ENCODE measurements at regions not wholly inside any gene's neighbourhood (a gene's known extent, or its start where the extent isn't known, plus 50 kb on each side); places are given as distances from the start of the nearest gene placed in this dataset.

DNA sequence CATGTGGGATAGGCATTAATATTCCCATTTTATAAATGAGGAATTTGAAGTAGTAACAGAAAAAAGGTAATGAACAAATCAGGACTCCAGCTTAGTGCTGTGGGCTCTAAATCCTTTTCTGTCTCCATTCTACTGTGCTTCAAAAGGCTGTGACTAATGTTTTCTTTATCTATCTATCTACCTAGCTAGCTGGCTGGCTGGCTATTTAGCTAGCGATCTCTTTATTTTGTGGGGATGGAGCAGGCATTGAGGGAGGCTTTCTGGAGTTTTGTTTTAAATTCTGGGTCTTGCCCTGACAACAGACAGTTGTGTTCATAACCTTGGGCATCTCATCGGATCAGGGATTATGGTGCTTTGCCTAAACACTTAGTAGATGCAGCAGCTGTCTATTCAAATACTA lies 139.2 kb downstream of the SOX4 start (continued):
- no peak for TF ChIP-seq RXRA (IDR thresholded peaks at IDR 0.05)
- TF ChIP-seq, protein P1, sequence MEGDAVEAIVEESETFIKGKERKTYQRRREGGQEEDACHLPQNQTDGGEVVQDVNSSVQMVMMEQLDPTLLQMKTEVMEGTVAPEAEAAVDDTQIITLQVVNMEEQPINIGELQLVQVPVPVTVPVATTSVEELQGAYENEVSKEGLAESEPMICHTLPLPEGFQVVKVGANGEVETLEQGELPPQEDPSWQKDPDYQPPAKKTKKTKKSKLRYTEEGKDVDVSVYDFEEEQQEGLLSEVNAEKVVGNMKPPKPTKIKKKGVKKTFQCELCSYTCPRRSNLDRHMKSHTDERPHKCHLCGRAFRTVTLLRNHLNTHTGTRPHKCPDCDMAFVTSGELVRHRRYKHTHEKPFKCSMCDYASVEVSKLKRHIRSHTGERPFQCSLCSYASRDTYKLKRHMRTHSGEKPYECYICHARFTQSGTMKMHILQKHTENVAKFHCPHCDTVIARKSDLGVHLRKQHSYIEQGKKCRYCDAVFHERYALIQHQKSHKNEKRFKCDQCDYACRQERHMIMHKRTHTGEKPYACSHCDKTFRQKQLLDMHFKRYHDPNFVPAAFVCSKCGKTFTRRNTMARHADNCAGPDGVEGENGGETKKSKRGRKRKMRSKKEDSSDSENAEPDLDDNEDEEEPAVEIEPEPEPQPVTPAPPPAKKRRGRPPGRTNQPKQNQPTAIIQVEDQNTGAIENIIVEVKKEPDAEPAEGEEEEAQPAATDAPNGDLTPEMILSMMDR (IDR thresholded peaks at IDR 0.05; ENCODE audit: low read depth, low read length, missing input control): no peak
- TF ChIP-seq JUND (IDR thresholded peaks at IDR 0.05): no peak
- TF ChIP-seq TAF1 (conservative IDR thresholded peaks at IDR 0.05): no peak

DNA sequence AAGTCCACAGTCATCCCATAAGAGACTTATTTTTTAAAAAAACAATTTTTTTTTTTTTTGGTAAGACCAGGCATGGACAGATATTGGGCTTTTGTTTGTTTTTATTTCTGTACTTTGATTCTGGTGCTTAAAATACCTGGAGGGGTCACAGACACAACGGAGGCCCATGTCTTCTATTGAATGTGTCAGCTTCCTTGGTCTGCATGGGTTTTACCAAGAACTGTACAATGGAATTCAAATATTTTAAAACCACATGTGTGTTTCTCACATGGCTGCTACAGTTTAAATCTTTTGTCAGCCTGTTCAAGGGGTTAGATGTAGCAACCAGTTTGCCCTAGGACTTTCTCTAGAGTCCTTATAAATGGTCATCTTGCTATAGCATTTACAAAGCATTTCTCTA lies 139.8 kb downstream of the SOX4 start:
- DNase-seq (ENCODE audit: low spot score): no peak
- 42% methylated on average over 1 of the region's 1 CpG for WGBS
- Histone ChIP-seq H3K4me1 (ENCODE audit: control insufficient read depth in 4 of 4, insufficient read depth in 4 of 4, low read length in 3 of 4) (peaks cover 0 to 8% (median 3%) of the 10 kb centered on the region in 4 donors), H3K4me3 (ENCODE audit: low read depth in 1 of 3, low read length in 3 of 3) (no peak overlapping the region), H3K27me3 (ENCODE audit: control insufficient read depth in 4 of 4, insufficient read depth in 4 of 4, low read length in 3 of 4) (no peaks in the 10 kb centered on the region), H3K36me3 (ENCODE audit: control insufficient read depth in 4 of 4, insufficient read depth in 3 of 4, low read depth in 1 of 4, low read length in 3 of 4) (no peaks in the 10 kb centered on the region), H3K27ac (ENCODE audit: low read depth in 1 of 2, low read length in 2 of 2) (no peak overlapping the region), H3K9me3 (ENCODE audit: control insufficient read depth in 4 of 4, low read length in 3 of 4) (no peaks in the 10 kb centered on the region), H3K9ac (ENCODE audit: low read depth in 1 of 2, low read length in 2 of 2) (no peak overlapping the region)
- TF ChIP-seq FOXA2 (IDR thresholded peaks at IDR 0.05): no peak

DNA sequence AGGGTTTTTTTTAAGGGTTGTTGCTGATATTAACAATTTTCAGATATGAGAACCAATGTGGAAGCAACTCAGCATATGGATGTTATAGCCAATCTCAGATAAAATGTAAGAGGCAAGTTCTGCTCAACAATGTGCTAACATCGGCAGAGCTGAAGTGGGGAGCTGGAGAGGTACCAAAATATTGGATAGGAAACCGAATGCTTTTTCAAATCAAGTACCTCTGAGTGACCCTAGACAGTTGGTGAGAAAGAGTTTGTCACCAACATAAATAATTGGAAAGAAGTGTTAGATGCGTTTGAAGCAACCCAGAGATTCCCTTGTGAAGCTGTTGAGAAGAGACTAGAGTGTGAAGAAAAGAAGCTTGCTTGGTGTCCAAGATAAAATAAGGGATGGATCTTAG lies 140.7 kb downstream of the SOX4 start:
- Histone ChIP-seq H3K27me3 (ENCODE audit: control insufficient read depth in 4 of 4, insufficient read depth in 4 of 4, low read length in 3 of 4) (no peaks in the 10 kb centered on the region), H3K9ac (ENCODE audit: low read depth in 1 of 2, low read length in 2 of 2) (no peak overlapping the region), H3K9me3 (ENCODE audit: control insufficient read depth in 4 of 4, low read length in 3 of 4) (no peaks in the 10 kb centered on the region), H3K4me1 (ENCODE audit: control insufficient read depth in 4 of 4, insufficient read depth in 4 of 4, low read length in 3 of 4) (peaks cover 0 to 8% (median 3%) of the 10 kb centered on the region in 4 donors), H3K36me3 (ENCODE audit: control insufficient read depth in 4 of 4, insufficient read depth in 3 of 4, low read depth in 1 of 4, low read length in 3 of 4) (no peaks in the 10 kb centered on the region), H3K4me3 (ENCODE audit: low read depth in 1 of 3, low read length in 3 of 3) (no peak overlapping the region), H3K27ac (ENCODE audit: low read depth in 1 of 2, low read length in 2 of 2) (no peak overlapping the region)
- WGBS: 94% methylated on average over 3 of the region's 3 CpGs
- no peak for DNase-seq (ENCODE audit: low spot score)
- TF ChIP-seq HNF4G (IDR thresholded peaks at IDR 0.05): no peak
- no peak for TF ChIP-seq EGR1 (IDR thresholded peaks at IDR 0.05; ENCODE audit: low read depth in 2 of 2)
- TF ChIP-seq, protein P2, sequence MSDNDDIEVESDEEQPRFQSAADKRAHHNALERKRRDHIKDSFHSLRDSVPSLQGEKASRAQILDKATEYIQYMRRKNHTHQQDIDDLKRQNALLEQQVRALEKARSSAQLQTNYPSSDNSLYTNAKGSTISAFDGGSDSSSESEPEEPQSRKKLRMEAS (IDR thresholded peaks at IDR 0.05): no peak
- TF ChIP-seq, protein P3, sequence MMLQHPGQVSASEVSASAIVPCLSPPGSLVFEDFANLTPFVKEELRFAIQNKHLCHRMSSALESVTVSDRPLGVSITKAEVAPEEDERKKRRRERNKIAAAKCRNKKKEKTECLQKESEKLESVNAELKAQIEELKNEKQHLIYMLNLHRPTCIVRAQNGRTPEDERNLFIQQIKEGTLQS (IDR thresholded peaks at IDR 0.05): no peak
- TF ChIP-seq GABPA (IDR thresholded peaks at IDR 0.05 in 1 of 2, conservative IDR thresholded peaks at IDR 0.05 in 1 of 2): no peak
- TF ChIP-seq JUND (IDR thresholded peaks at IDR 0.05): no peak
- TF ChIP-seq, protein P4, sequence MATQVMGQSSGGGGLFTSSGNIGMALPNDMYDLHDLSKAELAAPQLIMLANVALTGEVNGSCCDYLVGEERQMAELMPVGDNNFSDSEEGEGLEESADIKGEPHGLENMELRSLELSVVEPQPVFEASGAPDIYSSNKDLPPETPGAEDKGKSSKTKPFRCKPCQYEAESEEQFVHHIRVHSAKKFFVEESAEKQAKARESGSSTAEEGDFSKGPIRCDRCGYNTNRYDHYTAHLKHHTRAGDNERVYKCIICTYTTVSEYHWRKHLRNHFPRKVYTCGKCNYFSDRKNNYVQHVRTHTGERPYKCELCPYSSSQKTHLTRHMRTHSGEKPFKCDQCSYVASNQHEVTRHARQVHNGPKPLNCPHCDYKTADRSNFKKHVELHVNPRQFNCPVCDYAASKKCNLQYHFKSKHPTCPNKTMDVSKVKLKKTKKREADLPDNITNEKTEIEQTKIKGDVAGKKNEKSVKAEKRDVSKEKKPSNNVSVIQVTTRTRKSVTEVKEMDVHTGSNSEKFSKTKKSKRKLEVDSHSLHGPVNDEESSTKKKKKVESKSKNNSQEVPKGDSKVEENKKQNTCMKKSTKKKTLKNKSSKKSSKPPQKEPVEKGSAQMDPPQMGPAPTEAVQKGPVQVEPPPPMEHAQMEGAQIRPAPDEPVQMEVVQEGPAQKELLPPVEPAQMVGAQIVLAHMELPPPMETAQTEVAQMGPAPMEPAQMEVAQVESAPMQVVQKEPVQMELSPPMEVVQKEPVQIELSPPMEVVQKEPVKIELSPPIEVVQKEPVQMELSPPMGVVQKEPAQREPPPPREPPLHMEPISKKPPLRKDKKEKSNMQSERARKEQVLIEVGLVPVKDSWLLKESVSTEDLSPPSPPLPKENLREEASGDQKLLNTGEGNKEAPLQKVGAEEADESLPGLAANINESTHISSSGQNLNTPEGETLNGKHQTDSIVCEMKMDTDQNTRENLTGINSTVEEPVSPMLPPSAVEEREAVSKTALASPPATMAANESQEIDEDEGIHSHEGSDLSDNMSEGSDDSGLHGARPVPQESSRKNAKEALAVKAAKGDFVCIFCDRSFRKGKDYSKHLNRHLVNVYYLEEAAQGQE (IDR thresholded peaks at IDR 0.05): no peak
- TF ChIP-seq SP1 (IDR thresholded peaks at IDR 0.05): no peak
- no peak for TF ChIP-seq RAD21 (IDR thresholded peaks at IDR 0.05)
- TF ChIP-seq, protein P5, sequence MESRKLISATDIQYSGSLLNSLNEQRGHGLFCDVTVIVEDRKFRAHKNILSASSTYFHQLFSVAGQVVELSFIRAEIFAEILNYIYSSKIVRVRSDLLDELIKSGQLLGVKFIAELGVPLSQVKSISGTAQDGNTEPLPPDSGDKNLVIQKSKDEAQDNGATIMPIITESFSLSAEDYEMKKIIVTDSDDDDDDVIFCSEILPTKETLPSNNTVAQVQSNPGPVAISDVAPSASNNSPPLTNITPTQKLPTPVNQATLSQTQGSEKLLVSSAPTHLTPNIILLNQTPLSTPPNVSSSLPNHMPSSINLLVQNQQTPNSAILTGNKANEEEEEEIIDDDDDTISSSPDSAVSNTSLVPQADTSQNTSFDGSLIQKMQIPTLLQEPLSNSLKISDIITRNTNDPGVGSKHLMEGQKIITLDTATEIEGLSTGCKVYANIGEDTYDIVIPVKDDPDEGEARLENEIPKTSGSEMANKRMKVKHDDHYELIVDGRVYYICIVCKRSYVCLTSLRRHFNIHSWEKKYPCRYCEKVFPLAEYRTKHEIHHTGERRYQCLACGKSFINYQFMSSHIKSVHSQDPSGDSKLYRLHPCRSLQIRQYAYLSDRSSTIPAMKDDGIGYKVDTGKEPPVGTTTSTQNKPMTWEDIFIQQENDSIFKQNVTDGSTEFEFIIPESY (IDR thresholded peaks at IDR 0.05): no peak
- TF ChIP-seq TAF1 (conservative IDR thresholded peaks at IDR 0.05): no peak
- no peak for TF ChIP-seq HNF4A (conservative IDR thresholded peaks at IDR 0.05)
- TF ChIP-seq YY1 (IDR thresholded peaks at IDR 0.05): no peak
- no peak for TF ChIP-seq RXRA (IDR thresholded peaks at IDR 0.05)
